Endothelial cell (in vitro differentiated cells): ENCODE measurements at regions not wholly inside any gene's neighbourhood (a gene's known extent, or its start where the extent isn't known, plus 50 kb on each side); places are given as distances from the start of the nearest gene placed in this dataset.

ENCODE experiments used
- DNase-seq: peaks from one replicate; pipeline ENCODE4 v3.0.0; 2021; ENCODE audit warnings: low spot score
- H3K27ac Mint-ChIP-seq: one replicate; pipeline ENCODE4 v1.8.0; 2021; ENCODE audit warnings: mixed read lengths, inconsistent platforms; ENCODE audit not compliant: unreplicated experiment
- H3K27me3 Mint-ChIP-seq: one replicate; pipeline ENCODE4 v1.8.0; 2021; ENCODE audit warnings: mild to moderate bottlenecking, moderate library complexity, mixed read lengths, inconsistent platforms; ENCODE audit not compliant: unreplicated experiment
- H3K36me3 Mint-ChIP-seq: one replicate; pipeline ENCODE4 v1.8.0; 2021; ENCODE audit warnings: mild to moderate bottlenecking, low read depth, mixed read lengths, inconsistent platforms; ENCODE audit not compliant: unreplicated experiment
- H3K4me1 Mint-ChIP-seq: one replicate; pipeline ENCODE4 v1.8.0; 2021; ENCODE audit warnings: mild to moderate bottlenecking, mixed read lengths, inconsistent platforms; ENCODE audit not compliant: unreplicated experiment
- H3K4me3 Mint-ChIP-seq: one replicate; pipeline ENCODE4 v1.8.0; 2021; ENCODE audit warnings: mild to moderate bottlenecking, mixed read lengths, inconsistent platforms; ENCODE audit not compliant: unreplicated experiment
- H3K9me3 Mint-ChIP-seq: one replicate; pipeline ENCODE4 v1.8.0; 2021; ENCODE audit warnings: mixed read lengths, inconsistent platforms; ENCODE audit not compliant: unreplicated experiment
- CTCF ChIP-seq: fragments of 200-600 bp; sonication (generic); IDR thresholded peaks from one replicate; pipeline ENCODE4 v1.5.0; 2021; ENCODE audit warnings: antibody characterized with exemption; ENCODE audit not compliant: unreplicated experiment

- Mint-ChIP-seq H3K27ac (no peak overlapping the region), H3K27me3 (no peaks in the 10 kb centered on the region), H3K9me3 (no peaks in the 10 kb centered on the region), H3K4me3 (no peak overlapping the region), H3K4me1 (peaks cover 17% of the 10 kb centered on the region), H3K36me3 (peaks cover 4% of the 10 kb centered on the region)
- DNase-seq: no peak
- no peak for TF ChIP-seq CTCF
Observed at GRCh38 chr7:3201937-3202710, 98.9 kb upstream of the SDK1 start.

GRCh38 chr7:3204526-3204925 lies 96.5 kb upstream of the SDK1 start:
- H3K27me3 Mint-ChIP-seq: no peaks in the 10 kb centered on the region
- no peak for DNase-seq
- H3K36me3 Mint-ChIP-seq: peaks cover 1% of the 10 kb centered on the region

GRCh38 chr7:3206101-3206500 lies 95.0 kb upstream of the SDK1 start:
- Mint-ChIP-seq H3K9me3 (no peaks in the 10 kb centered on the region), H3K27me3 (peaks cover 2% of the 10 kb centered on the region), H3K4me1 (peaks cover 11% of the 10 kb centered on the region), H3K36me3 (no peaks in the 10 kb centered on the region), H3K27ac (no peak overlapping the region), H3K4me3 (no peak overlapping the region)
- DNase-seq: no peak
- TF ChIP-seq CTCF: no peak

More at GRCh38 chr7:3204526-3204925, 96.5 kb upstream of the SDK1 start:
- peaks cover 16% of the 10 kb centered on the region for H3K4me1 Mint-ChIP-seq
- H3K27ac Mint-ChIP-seq: no peak overlapping the region
- no peak overlapping the region for H3K4me3 Mint-ChIP-seq
- H3K9me3 Mint-ChIP-seq: no peaks in the 10 kb centered on the region
- TF ChIP-seq CTCF: no peak

- H3K4me1 Mint-ChIP-seq: peaks cover 8% of the 10 kb centered on the region
- no peaks in the 10 kb centered on the region for H3K36me3 Mint-ChIP-seq
- TF ChIP-seq CTCF: no peak
- H3K4me3 Mint-ChIP-seq: no peak overlapping the region
- DNase-seq: no peak
- H3K27ac Mint-ChIP-seq: no peak overlapping the region
- H3K9me3 Mint-ChIP-seq: no peaks in the 10 kb centered on the region
- peaks cover 2% of the 10 kb centered on the region for H3K27me3 Mint-ChIP-seq
Observed at GRCh38 chr7:3206771-3207191, 94.3 kb upstream of the SDK1 start.

- Mint-ChIP-seq H3K4me3 (no peak overlapping the region), H3K27me3 (peaks cover 2% of the 10 kb centered on the region), H3K27ac (no peak overlapping the region), H3K4me1 (peaks cover 5% of the 10 kb centered on the region), H3K9me3 (no peaks in the 10 kb centered on the region), H3K36me3 (no peaks in the 10 kb centered on the region)
- DNase-seq: no peak
- TF ChIP-seq CTCF: no peak
Observed at GRCh38 chr7:3207387-3207902, 93.6 kb upstream of the SDK1 start.
